Neural progenitor cell (in vitro differentiated cells): ENCODE measurements at regions not wholly inside any gene's neighbourhood (a gene's known extent, or its start where the extent isn't known, plus 50 kb on each side); places are given as distances from the start of the nearest gene placed in this dataset.

Experiments
- EZH2 ChIP-seq: fragments of 200-600 bp; sonication (generic); IDR thresholded peaks from 2 replicates; pipeline ENCODE4 v1.6.1; 2017; ENCODE audit warnings: antibody characterized with exemption, mild to moderate bottlenecking, moderate library complexity
- TF ChIP-seq, protein P1 (sequence below): fragments of 200-600 bp; sonication (generic); IDR thresholded peaks from 2 replicates; pipeline ENCODE4 v1.5.1; 2017; ENCODE audit warnings: antibody characterized with exemption, mild to moderate bottlenecking

DNA sequence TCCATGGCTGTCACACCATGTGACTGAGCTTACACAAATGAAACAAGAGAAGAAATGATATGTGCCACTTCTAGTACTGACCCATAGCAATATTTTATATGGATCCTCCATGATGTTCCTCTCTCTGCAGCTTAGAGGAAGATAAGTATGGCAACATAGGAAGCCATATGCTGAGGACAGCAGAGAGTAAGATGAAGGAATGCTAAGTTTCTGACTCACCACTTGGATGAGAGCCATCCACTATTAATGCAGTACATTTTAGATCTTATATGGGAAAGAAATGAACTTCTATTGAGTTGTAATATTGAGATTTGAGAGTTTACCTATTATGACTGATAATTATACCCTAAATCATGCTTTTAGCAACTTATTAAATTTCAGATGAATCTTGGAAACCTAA, 386.9 kb upstream of the MAOA start:
- TF ChIP-seq, protein P1, sequence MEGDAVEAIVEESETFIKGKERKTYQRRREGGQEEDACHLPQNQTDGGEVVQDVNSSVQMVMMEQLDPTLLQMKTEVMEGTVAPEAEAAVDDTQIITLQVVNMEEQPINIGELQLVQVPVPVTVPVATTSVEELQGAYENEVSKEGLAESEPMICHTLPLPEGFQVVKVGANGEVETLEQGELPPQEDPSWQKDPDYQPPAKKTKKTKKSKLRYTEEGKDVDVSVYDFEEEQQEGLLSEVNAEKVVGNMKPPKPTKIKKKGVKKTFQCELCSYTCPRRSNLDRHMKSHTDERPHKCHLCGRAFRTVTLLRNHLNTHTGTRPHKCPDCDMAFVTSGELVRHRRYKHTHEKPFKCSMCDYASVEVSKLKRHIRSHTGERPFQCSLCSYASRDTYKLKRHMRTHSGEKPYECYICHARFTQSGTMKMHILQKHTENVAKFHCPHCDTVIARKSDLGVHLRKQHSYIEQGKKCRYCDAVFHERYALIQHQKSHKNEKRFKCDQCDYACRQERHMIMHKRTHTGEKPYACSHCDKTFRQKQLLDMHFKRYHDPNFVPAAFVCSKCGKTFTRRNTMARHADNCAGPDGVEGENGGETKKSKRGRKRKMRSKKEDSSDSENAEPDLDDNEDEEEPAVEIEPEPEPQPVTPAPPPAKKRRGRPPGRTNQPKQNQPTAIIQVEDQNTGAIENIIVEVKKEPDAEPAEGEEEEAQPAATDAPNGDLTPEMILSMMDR = no peak
- TF ChIP-seq EZH2 = no peak
